ENCODE measurements at regions not wholly inside any gene's neighbourhood (a gene's known extent, or its start where the extent isn't known, plus 50 kb on each side); places are given as distances from the start of the nearest gene placed in this dataset.
A peak's percentile ranks its signal among the peaks of the same experiment; 100 is the strongest.

DNA sequence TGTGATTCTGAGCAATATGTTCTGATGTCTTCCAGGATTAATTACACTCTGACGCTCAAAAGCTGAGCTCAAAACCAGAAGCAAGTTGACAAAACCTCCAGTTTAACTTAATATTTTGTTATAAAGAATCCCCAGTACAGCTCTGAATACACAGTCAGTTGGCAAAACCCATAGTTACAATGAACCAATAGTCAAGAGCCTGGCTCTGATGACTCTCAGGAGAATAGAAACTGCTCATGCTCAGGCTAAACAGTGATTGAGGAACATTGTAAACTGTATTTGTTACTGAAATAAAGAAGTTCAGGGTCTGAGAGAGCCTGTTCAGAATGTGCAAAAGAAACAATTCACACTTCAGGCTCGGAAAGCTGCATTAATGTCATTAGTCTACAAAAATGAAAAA lies 1565.9 kb downstream of the SUCLG1 start:
- H3K4me1 ChIP-seq (ENCODE audit: insufficient read depth, insufficient read length): no peaks in the 10 kb centered on the region
- no peaks in the 10 kb centered on the region for H3K9me3 ChIP-seq (ENCODE audit: insufficient read depth, low read length)
- no peaks in the 10 kb centered on the region for H3K36me3 ChIP-seq (ENCODE audit: insufficient read depth, insufficient read length, low read length)
- no peak for TF ChIP-seq YY1 (IDR thresholded peaks at IDR 0.05; ENCODE audit: insufficient read depth, insufficient read length)
- no peak for TF ChIP-seq SUZ12 (IDR thresholded peaks at IDR 0.05; ENCODE audit: extremely low read depth, insufficient read depth, insufficient read length)
- TF ChIP-seq ZNF274 (IDR thresholded peaks at IDR 0.05; ENCODE audit: low read depth, low read length): no peak
- no peak for DNase-seq (ENCODE audit: low read depth, low spot score)
- H3K4me3 ChIP-seq (ENCODE audit: insufficient read length, low read depth): no peak overlapping the region
- H3K9ac ChIP-seq (ENCODE audit: insufficient read length, low read depth): no peak overlapping the region
- H3K27me3 ChIP-seq (ENCODE audit: insufficient read depth, insufficient read length): no peaks in the 10 kb centered on the region

DNA sequence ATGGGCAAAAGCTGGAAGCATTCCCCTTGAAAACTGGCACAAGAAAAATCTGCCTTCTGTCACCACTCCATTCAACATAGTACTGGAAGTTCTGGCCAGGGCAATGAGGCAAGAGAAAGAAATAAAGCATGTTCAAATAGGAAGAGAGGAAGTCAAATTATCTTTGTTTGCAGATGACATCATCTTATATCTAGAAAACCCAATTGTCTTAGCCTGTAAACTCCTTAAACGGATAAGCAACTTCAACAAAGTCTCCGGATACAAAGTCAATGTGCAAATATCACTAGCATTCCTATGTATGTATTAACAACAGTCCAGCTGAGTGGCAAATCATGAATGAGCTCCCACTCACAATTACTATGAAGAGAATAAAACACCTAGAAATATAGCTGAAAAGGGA lies 1579.3 kb downstream of the SUCLG1 start:
- no peak for TF ChIP-seq ZNF274 (IDR thresholded peaks at IDR 0.05; ENCODE audit: low read depth, low read length)
- TF ChIP-seq SUZ12 (IDR thresholded peaks at IDR 0.05; ENCODE audit: extremely low read depth, insufficient read depth, insufficient read length): no peak
- TF ChIP-seq YY1 (IDR thresholded peaks at IDR 0.05; ENCODE audit: insufficient read depth, insufficient read length): no peak
- no peak overlapping the region for H3K4me3 ChIP-seq (ENCODE audit: insufficient read length, low read depth)
- no peaks in the 10 kb centered on the region for H3K9me3 ChIP-seq (ENCODE audit: insufficient read depth, low read length)
- no peak overlapping the region for H3K9ac ChIP-seq (ENCODE audit: insufficient read length, low read depth)
- H3K27me3 ChIP-seq (ENCODE audit: insufficient read depth, insufficient read length): no peaks in the 10 kb centered on the region
- H3K36me3 ChIP-seq (ENCODE audit: insufficient read depth, insufficient read length, low read length): no peaks in the 10 kb centered on the region
- H3K4me1 ChIP-seq (ENCODE audit: insufficient read depth, insufficient read length): no peaks in the 10 kb centered on the region
- no peak for DNase-seq (ENCODE audit: low read depth, low spot score)

DNA sequence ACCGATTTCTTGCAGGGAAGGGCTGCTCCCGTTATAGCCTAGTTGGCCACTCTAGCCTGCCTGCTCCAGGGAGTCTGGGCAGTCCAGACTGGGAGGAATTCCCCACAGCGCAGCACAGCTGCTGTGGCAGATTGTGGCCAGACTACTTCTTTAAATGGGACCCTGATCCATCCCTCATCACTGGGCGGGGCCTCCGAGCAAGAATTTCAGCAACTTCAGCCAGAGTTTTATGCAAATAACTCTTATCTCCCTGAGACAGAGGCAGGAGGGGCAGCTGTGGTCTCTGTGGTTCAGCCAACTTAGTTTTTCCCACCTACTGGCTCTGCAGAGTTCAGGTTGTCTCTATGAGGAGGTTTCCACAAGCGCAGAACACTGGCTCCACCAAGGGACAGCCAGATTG lies 1583.2 kb downstream of the SUCLG1 start:
- H3K9me3 ChIP-seq (ENCODE audit: insufficient read depth, low read length): no peaks in the 10 kb centered on the region
- H3K27me3 ChIP-seq (ENCODE audit: insufficient read depth, insufficient read length): no peaks in the 10 kb centered on the region
- H3K9ac ChIP-seq (ENCODE audit: insufficient read length, low read depth): no peak overlapping the region
- no peaks in the 10 kb centered on the region for H3K4me1 ChIP-seq (ENCODE audit: insufficient read depth, insufficient read length)
- TF ChIP-seq SUZ12 (IDR thresholded peaks at IDR 0.05; ENCODE audit: extremely low read depth, insufficient read depth, insufficient read length) (no peak), ZNF274 (IDR thresholded peaks at IDR 0.05; ENCODE audit: low read depth, low read length) (no peak), YY1 (IDR thresholded peaks at IDR 0.05; ENCODE audit: insufficient read depth, insufficient read length) (no peak)
- H3K4me3 ChIP-seq (ENCODE audit: insufficient read length, low read depth): no peak overlapping the region
- DNase-seq (ENCODE audit: low read depth, low spot score): peak; percentile 11
- H3K36me3 ChIP-seq (ENCODE audit: insufficient read depth, insufficient read length, low read length): no peaks in the 10 kb centered on the region

DNA sequence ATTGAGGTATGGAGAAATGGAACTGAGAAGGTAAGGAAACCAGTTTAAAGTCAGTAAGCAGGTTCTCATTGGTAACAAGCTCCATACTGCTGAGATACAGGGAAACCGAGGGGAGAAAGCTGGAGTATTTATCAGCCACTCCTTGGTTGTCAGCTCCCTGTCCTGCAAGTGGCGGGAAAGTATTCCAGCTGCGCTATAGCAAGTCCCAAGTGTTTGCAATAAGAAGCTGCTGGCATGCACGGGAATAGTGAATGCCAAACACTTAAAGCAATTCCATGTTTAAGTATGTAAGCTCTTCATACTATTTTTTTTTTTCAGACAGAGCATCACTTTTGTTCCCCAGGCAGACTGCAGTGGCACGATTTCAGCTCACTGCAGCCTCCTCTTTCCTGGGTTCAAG lies 1601.1 kb downstream of the SUCLG1 start:
- no peaks in the 10 kb centered on the region for H3K27me3 ChIP-seq (ENCODE audit: insufficient read depth, insufficient read length)
- no peaks in the 10 kb centered on the region for H3K4me1 ChIP-seq (ENCODE audit: insufficient read depth, insufficient read length)
- H3K9ac ChIP-seq (ENCODE audit: insufficient read length, low read depth): no peak overlapping the region
- H3K36me3 ChIP-seq (ENCODE audit: insufficient read depth, insufficient read length, low read length): no peaks in the 10 kb centered on the region
- no peaks in the 10 kb centered on the region for H3K9me3 ChIP-seq (ENCODE audit: insufficient read depth, low read length)
- H3K4me3 ChIP-seq (ENCODE audit: insufficient read length, low read depth): no peak overlapping the region
- DNase-seq (ENCODE audit: low read depth, low spot score): no peak
- TF ChIP-seq ZNF274 (IDR thresholded peaks at IDR 0.05; ENCODE audit: low read depth, low read length) (no peak), SUZ12 (IDR thresholded peaks at IDR 0.05; ENCODE audit: extremely low read depth, insufficient read depth, insufficient read length) (no peak), YY1 (IDR thresholded peaks at IDR 0.05; ENCODE audit: insufficient read depth, insufficient read length) (no peak)

DNA sequence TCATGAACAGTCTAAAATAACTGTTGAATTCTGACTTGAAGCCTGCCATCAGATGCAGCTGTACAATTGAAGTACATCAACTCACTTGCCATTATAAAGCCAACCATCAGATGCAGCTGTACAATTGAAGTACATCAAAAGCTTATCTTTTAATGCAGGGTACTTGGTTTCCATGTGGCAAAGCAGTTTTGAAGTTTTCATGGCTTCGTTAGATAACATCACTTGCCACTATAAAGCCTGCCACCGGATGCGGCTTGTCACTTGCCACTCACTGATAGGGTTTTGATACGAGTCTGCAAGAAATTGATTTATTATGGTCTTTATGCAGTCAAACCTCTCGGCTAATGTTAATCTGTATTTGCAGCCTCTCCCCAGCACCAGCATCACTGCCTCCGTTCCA lies 1605.8 kb downstream of the SUCLG1 start:
- no peak for DNase-seq (ENCODE audit: low read depth, low spot score)
- no peak overlapping the region for H3K4me3 ChIP-seq (ENCODE audit: insufficient read length, low read depth)
- H3K36me3 ChIP-seq (ENCODE audit: insufficient read depth, insufficient read length, low read length): no peaks in the 10 kb centered on the region
- H3K4me1 ChIP-seq (ENCODE audit: insufficient read depth, insufficient read length): no peaks in the 10 kb centered on the region
- H3K9ac ChIP-seq (ENCODE audit: insufficient read length, low read depth): no peak overlapping the region
- TF ChIP-seq ZNF274 (IDR thresholded peaks at IDR 0.05; ENCODE audit: low read depth, low read length) (no peak), SUZ12 (IDR thresholded peaks at IDR 0.05; ENCODE audit: extremely low read depth, insufficient read depth, insufficient read length) (no peak), YY1 (IDR thresholded peaks at IDR 0.05; ENCODE audit: insufficient read depth, insufficient read length) (no peak)
- H3K27me3 ChIP-seq (ENCODE audit: insufficient read depth, insufficient read length): no peaks in the 10 kb centered on the region
- no peaks in the 10 kb centered on the region for H3K9me3 ChIP-seq (ENCODE audit: insufficient read depth, low read length)

DNA sequence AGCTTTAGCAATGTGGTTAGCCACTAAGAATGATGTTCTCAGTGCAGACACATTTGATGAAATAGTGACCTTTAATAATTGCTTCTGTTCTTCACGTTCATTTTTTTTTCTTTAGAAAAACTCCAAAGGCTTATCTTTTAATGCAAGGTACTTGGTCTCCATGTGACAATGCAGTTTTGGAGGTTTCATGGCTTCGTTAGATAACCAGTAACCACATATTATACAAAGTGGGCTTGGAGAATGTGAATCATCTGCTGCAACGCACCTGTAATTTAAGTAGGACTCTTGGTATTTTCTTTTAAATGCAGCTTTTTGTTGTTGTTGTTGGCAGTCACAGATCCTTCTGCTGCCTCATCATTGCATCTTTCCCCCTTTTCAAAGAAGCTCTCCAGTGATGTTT lies 1606.3 kb downstream of the SUCLG1 start:
- no peak for DNase-seq (ENCODE audit: low read depth, low spot score)
- Histone ChIP-seq H3K27me3 (ENCODE audit: insufficient read depth, insufficient read length) (no peaks in the 10 kb centered on the region), H3K4me3 (ENCODE audit: insufficient read length, low read depth) (no peak overlapping the region), H3K9ac (ENCODE audit: insufficient read length, low read depth) (no peak overlapping the region), H3K9me3 (ENCODE audit: insufficient read depth, low read length) (no peaks in the 10 kb centered on the region), H3K4me1 (ENCODE audit: insufficient read depth, insufficient read length) (no peaks in the 10 kb centered on the region), H3K36me3 (ENCODE audit: insufficient read depth, insufficient read length, low read length) (no peaks in the 10 kb centered on the region)
- TF ChIP-seq ZNF274 (IDR thresholded peaks at IDR 0.05; ENCODE audit: low read depth, low read length): no peak
- no peak for TF ChIP-seq YY1 (IDR thresholded peaks at IDR 0.05; ENCODE audit: insufficient read depth, insufficient read length)
- no peak for TF ChIP-seq SUZ12 (IDR thresholded peaks at IDR 0.05; ENCODE audit: extremely low read depth, insufficient read depth, insufficient read length)

DNA sequence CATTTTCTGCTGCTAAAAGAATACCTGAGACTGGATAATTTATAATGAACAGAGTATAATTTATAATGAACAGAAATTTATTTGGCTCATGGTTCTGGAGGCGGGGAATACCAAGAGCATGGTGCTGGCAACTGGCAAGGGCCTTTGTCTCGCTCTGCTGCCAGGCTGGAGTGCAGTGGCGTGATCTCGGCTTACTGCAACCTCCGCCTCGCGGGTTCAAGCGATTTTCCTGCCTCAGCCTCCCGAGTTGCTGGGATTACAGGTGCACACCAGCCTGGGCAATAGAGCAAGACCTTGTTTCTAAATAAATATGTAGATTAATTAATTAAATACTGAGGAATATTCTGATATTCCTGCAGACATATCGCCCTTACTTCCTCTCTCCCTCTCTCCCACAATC lies 1610.8 kb downstream of the SUCLG1 start:
- Histone ChIP-seq H3K4me3 (ENCODE audit: insufficient read length, low read depth) (no peak overlapping the region), H3K27me3 (ENCODE audit: insufficient read depth, insufficient read length) (no peaks in the 10 kb centered on the region), H3K4me1 (ENCODE audit: insufficient read depth, insufficient read length) (no peaks in the 10 kb centered on the region), H3K36me3 (ENCODE audit: insufficient read depth, insufficient read length, low read length) (no peaks in the 10 kb centered on the region), H3K9me3 (ENCODE audit: insufficient read depth, low read length) (no peaks in the 10 kb centered on the region), H3K9ac (ENCODE audit: insufficient read length, low read depth) (no peak overlapping the region)
- no peak for DNase-seq (ENCODE audit: low read depth, low spot score)
- no peak for TF ChIP-seq ZNF274 (IDR thresholded peaks at IDR 0.05; ENCODE audit: low read depth, low read length)
- TF ChIP-seq SUZ12 (IDR thresholded peaks at IDR 0.05; ENCODE audit: extremely low read depth, insufficient read depth, insufficient read length): no peak

DNA sequence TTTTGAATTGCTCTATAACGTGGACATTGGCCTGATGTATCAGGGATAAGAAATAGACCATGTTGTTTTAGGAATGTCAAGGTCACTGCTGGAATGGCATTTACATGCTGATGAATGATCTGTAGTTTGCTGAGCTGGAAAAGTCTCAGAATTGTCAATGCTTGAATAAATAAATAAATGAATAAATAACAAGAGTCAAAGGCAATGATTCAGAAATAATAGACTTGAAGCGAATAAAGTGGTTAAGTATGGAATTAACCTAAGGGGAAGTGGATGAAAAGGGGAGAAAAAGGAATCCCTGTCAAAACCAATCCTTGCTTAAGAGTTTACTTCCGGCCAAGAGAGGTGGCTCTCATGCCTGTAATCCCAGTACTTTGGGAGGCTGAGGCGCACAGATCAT lies 1620.0 kb downstream of the SUCLG1 start:
- no peak overlapping the region for H3K4me3 ChIP-seq (ENCODE audit: insufficient read length, low read depth)
- H3K9ac ChIP-seq (ENCODE audit: insufficient read length, low read depth): no peak overlapping the region
- TF ChIP-seq SUZ12 (IDR thresholded peaks at IDR 0.05; ENCODE audit: extremely low read depth, insufficient read depth, insufficient read length): no peak
- no peak for TF ChIP-seq YY1 (IDR thresholded peaks at IDR 0.05; ENCODE audit: insufficient read depth, insufficient read length)
- TF ChIP-seq ZNF274 (IDR thresholded peaks at IDR 0.05; ENCODE audit: low read depth, low read length): no peak
- no peaks in the 10 kb centered on the region for H3K27me3 ChIP-seq (ENCODE audit: insufficient read depth, insufficient read length)
- H3K36me3 ChIP-seq (ENCODE audit: insufficient read depth, insufficient read length, low read length): no peaks in the 10 kb centered on the region
- H3K4me1 ChIP-seq (ENCODE audit: insufficient read depth, insufficient read length): no peaks in the 10 kb centered on the region
- no peaks in the 10 kb centered on the region for H3K9me3 ChIP-seq (ENCODE audit: insufficient read depth, low read length)
- no peak for DNase-seq (ENCODE audit: low read depth, low spot score)

Data from NT2/D1 (cell line).